HT-29 (cell line): ENCODE measurements at regions not wholly inside any gene's neighbourhood (a gene's known extent, or its start where the extent isn't known, plus 50 kb on each side); places are given as distances from the start of the nearest gene placed in this dataset.
"Not testable (repeated sequence)": the region's sequence is repeated elsewhere in the genome, so short reads cannot be mapped to it uniquely, and the experiment has no call there.

ENCODE experiments used
- DNase-seq: peaks from one replicate; pipeline ENCODE4 v3.0.0-alpha.2; 2015; ENCODE audit warnings: low spot score

- no peak for DNase-seq
Observed at GRCh38 chr2:117351396-117351795, 463.1 kb upstream of the DDX18 start.

- no peak for DNase-seq
Observed at GRCh38 chr2:117359266-117359914, 455.1 kb upstream of the DDX18 start.

GRCh38 chr2:117360586-117360985, 453.9 kb upstream of the DDX18 start:
- no peak for DNase-seq

- DNase-seq, result no peak
Observed at GRCh38 chr2:117378653-117379052, 435.8 kb upstream of the DDX18 start.

GRCh38 chr2:117379928-117380327, 434.6 kb upstream of the DDX18 start:
- no peak for DNase-seq

- DNase-seq, result not testable (repeated sequence)
Observed at GRCh38 chr2:117383997-117384396, 430.5 kb upstream of the DDX18 start.

- DNase-seq, result no peak
Observed at GRCh38 chr2:117396161-117396560, 418.3 kb upstream of the DDX18 start.

GRCh38 chr2:117401582-117401981, 412.9 kb upstream of the DDX18 start:
- DNase-seq, result no peak

- DNase-seq, result no peak
Observed at GRCh38 chr2:117406443-117406842, 408.0 kb upstream of the DDX18 start.

GRCh38 chr2:117407746-117408145, 406.7 kb upstream of the DDX18 start:
- no peak for DNase-seq

GRCh38 chr2:117409443-117409842, 405.0 kb upstream of the DDX18 start:
- DNase-seq, result no peak

GRCh38 chr2:117411983-117412382, 402.5 kb upstream of the DDX18 start:
- DNase-seq, result peak; percentile 40

- no peak for DNase-seq
Observed at GRCh38 chr2:117432746-117433145, 381.7 kb upstream of the DDX18 start.

- no peak for DNase-seq
Observed at GRCh38 chr2:117436697-117437096, 377.8 kb upstream of the DDX18 start.

GRCh38 chr2:117470311-117471095, 344.0 kb upstream of the DDX18 start:
- peak; percentile 78 for DNase-seq

- DNase-seq, result no peak
Observed at GRCh38 chr2:117481608-117482007, 332.9 kb upstream of the DDX18 start.

- no peak for DNase-seq
Observed at GRCh38 chr2:117485588-117485987, 328.9 kb upstream of the DDX18 start.

- peak; percentile 19 for DNase-seq
Observed at GRCh38 chr2:117486081-117486480, 328.4 kb upstream of the DDX18 start.

- DNase-seq, result no peak
Observed at GRCh38 chr2:117492209-117492851, 322.2 kb upstream of the DDX18 start.

- no peak for DNase-seq
Observed at GRCh38 chr2:117500721-117501120, 313.8 kb upstream of the DDX18 start.

- no peak for DNase-seq
Observed at GRCh38 chr2:117502121-117502520, 312.4 kb upstream of the DDX18 start.

GRCh38 chr2:117512307-117512706, 302.2 kb upstream of the DDX18 start:
- no peak for DNase-seq

- no peak for DNase-seq
Observed at GRCh38 chr2:117514371-117514770, 300.1 kb upstream of the DDX18 start.
